SK-N-MC (cell line): ENCODE measurements at regions not wholly inside any gene's neighbourhood (a gene's known extent, or its start where the extent isn't known, plus 50 kb on each side); places are given as distances from the start of the nearest gene placed in this dataset.

Experiments used
- DNase-seq: peaks from one replicate; pipeline ENCODE4 v3.0.0-alpha.2; 2011; ENCODE audit warnings: low read depth, low spot score
- H3K27ac ChIP-seq: fragments of 200-600 bp; sonication (generic); 2 replicates; pipeline ENCODE4 v1.5.1; 2016; ENCODE audit warnings: mixed run types
- H3K36me3 ChIP-seq: fragments of 200-600 bp; sonication (generic); 2 replicates; pipeline ENCODE4 v1.6.1; 2017; ENCODE audit warnings: antibody characterized with exemption, low read length, mixed read lengths; ENCODE audit not compliant: insufficient read depth
- H3K4me3 ChIP-seq: fragments of 200-600 bp; sonication (generic); 2 replicates; pipeline ENCODE4 v1.5.1; 2016
- H3K9ac ChIP-seq: fragments of 200-600 bp; sonication (generic); 2 replicates; pipeline ENCODE4 v1.8.0; 2017; ENCODE audit warnings: mixed run types, mixed read lengths; ENCODE audit not compliant: insufficient read length
- H3K9me3 ChIP-seq: fragments of 200-600 bp; sonication (generic); 2 replicates; pipeline ENCODE4 v1.6.1; 2017; ENCODE audit warnings: low read depth, mild to moderate bottlenecking, antibody characterized with exemption, low read length, moderate library complexity, mixed read lengths
- EZH2 ChIP-seq: fragments of 200-600 bp; sonication (generic); IDR thresholded peaks from one replicate; pipeline ENCODE4 v1.6.1; 2017; ENCODE audit warnings: antibody characterized with exemption
- FOXP2 ChIP-seq: optimal IDR thresholded peaks from 2 replicates; pipeline ENCODE3; 2011; ENCODE audit warnings: mild to moderate bottlenecking, moderate library complexity; ENCODE audit not compliant: insufficient read depth; ENCODE audit errors: extremely low read length, control extremely low read depth
- POLR2AphosphoS5 ChIP-seq: IDR thresholded peaks from 2 replicates; pipeline ENCODE4 v1.6.1; 2012; ENCODE audit warnings: mild to moderate bottlenecking, low read depth, low read length, borderline replicate concordance

DNA sequence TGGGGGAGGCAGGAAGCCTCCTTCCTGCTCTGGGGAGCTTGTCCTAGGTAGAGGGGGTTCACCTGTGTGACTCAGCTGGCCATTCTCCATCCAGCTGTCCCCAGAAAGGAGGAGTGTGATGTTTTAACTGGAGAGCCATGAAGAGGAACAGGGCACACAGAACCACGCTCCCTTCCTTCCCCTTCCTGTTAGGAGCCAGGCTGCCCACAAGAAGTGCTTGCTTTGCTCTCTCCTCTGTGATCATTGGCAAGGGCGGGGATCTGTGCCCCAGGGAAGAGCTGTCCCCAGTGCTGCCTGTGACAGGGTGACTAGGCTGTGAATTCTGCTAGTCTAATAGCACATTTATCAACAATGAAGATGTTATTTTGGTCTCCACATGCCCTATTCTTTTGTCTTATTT, 169.6 kb upstream of the GATB start:
- TF ChIP-seq POLR2AphosphoS5 (no peak), EZH2 (no peak), FOXP2 (no peak)

DNA sequence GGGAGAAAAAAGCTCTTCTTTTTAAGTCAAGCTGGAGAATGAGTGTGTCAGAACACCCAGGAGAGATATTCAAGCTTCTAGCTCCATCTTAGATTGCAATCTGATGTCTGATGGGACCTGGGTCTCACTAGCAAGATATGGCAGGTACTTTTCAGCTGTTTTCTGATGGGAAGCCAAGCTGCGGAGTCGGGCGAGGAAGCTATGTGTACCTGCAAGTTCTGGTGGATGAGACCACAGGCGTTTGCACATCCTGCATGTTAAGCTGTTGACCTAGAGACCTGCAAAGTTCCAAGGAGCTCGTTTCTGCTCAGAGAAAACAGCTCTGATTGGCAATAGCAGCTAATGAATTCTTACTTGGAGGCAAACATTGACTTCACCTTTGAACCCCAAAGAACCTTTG, 167.3 kb upstream of the GATB start:
- Histone ChIP-seq H3K36me3 (no peaks in the 10 kb centered on the region), H3K27ac (no peak overlapping the region), H3K9ac (no peak overlapping the region), H3K4me3 (no peak overlapping the region), H3K9me3 (no peaks in the 10 kb centered on the region)
- no peak for DNase-seq
- no peak for TF ChIP-seq EZH2
- TF ChIP-seq POLR2AphosphoS5 = no peak
- TF ChIP-seq FOXP2 = no peak

More for the DNA sequence above, 169.6 kb upstream of the GATB start:
- Histone ChIP-seq H3K27ac (no peak overlapping the region), H3K4me3 (no peak overlapping the region), H3K36me3 (no peaks in the 10 kb centered on the region), H3K9ac (no peak overlapping the region), H3K9me3 (no peaks in the 10 kb centered on the region)
- DNase-seq = no peak

DNA sequence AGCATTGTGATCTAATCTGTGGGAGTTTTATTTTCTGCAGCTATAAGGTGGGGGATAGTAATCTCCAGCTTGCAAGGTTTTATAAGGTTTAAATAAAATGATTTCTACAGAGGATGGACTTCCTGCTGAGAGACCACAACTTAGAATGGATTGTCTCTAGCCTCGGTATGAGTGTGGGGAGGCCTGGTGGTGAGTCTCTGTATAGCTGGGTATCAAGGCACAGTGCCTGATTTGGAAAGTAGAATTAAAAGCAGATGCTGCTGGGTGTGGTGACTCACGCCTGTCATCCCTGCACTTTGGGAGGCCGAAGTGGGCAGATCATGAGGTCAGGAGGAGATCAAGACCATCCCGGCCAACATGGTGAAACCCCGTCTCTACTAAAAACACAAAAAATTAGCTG, 162.0 kb upstream of the GATB start:
- DNase-seq = no peak
- TF ChIP-seq EZH2 (no peak), FOXP2 (no peak), POLR2AphosphoS5 (no peak)
- Histone ChIP-seq H3K9me3 (no peaks in the 10 kb centered on the region), H3K4me3 (no peak overlapping the region), H3K9ac (no peak overlapping the region), H3K36me3 (no peaks in the 10 kb centered on the region), H3K27ac (no peak overlapping the region)

DNA sequence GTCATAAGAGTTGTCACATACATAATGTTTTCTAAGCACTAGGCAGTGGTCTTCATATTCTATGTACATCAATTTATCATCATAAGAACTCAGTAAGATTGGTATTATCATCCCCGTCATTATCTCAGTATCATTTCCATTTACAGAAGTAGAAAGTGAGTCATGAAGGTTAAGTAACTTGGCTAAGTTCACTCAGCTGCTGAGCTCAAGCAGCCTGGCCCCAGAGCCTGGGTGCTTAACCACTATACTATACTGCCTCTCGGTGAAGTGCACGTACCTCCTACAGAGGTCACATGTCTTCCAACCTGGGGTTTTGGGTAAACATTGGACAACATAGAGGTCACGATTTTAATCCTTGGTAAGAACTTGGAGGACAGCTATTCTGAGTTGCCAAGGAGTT, 161.5 kb upstream of the GATB start:
- Histone ChIP-seq H3K9me3 (no peaks in the 10 kb centered on the region), H3K27ac (no peak overlapping the region), H3K36me3 (no peaks in the 10 kb centered on the region), H3K4me3 (no peak overlapping the region), H3K9ac (no peak overlapping the region)
- TF ChIP-seq EZH2 (no peak), POLR2AphosphoS5 (no peak), FOXP2 (no peak)
- DNase-seq = no peak

DNA sequence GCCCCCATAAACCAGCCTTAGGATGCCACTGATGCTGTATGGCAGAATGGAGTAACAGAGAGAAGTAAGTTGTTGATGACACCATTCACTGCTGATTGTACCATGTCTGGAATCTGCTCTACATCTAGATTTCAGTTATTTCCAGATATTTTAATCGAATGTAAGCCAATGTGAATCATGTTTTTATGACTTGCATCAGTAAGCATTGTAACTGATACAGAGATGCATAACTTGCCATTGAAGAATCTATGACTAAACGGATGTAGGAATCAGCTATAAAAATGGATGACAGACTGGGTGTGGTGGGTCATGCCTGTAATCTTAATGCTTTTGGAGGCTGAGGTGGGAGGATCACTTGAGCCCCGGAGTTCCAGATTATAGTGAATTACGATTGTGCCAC, 161.0 kb upstream of the GATB start:
- no peak for TF ChIP-seq FOXP2
- TF ChIP-seq EZH2 = no peak
- no peak for TF ChIP-seq POLR2AphosphoS5
- no peak overlapping the region for H3K9ac ChIP-seq
- no peak overlapping the region for H3K27ac ChIP-seq
- DNase-seq = no peak
- no peaks in the 10 kb centered on the region for H3K9me3 ChIP-seq
- H3K4me3 ChIP-seq = no peak overlapping the region
- no peaks in the 10 kb centered on the region for H3K36me3 ChIP-seq

DNA sequence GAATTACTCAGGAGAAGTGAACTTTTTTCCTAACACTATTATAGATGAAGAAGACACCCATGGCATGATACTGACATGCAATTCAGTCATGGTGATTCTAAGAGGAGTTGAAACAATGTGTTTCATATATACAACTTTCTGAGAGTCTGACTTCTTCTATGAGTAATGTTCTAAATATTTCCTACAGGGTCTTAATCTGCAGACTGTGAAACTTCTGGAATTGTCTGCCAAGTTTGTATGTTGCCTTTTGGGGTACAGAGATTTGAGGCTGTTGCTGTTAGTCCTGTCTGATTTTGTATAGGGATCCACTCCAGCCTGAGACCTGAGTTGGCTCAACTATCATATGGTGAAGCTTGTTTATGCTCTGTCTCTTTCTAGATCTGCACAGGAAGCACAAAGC, 160.6 kb upstream of the GATB start:
- TF ChIP-seq EZH2 = no peak
- TF ChIP-seq POLR2AphosphoS5 = no peak
- TF ChIP-seq FOXP2 = no peak
- no peak for DNase-seq
- Histone ChIP-seq H3K36me3 (no peaks in the 10 kb centered on the region), H3K9ac (no peak overlapping the region), H3K4me3 (no peak overlapping the region), H3K9me3 (no peaks in the 10 kb centered on the region), H3K27ac (no peak overlapping the region)

DNA sequence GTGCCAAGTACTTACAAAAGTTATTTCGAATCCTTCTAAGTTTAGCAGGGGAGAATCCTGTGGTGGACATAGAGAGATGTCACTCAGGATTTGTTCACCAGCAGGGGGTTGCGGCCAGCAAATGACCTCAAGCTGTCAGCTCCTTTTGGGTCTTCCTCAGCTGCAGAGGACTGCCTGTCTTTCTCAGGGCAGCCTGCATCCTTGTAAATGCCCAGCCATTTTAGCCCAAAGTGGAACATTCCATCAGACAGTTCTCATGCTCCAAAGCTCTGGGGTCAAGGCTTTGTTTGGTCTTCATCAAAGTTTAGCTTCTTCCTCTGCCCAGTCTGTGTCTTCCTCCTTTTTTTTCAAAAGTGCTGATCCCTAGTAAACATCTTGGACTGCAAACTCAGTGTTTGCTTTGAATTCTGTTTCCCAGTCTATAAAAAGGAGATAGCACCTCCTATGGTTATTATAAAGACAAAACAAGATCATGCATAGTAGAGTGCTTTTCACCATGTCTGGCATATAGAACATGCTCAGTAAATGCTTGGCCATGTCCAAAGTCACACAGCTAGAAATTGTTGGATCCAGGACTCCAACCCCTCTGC, 156.4 kb upstream of the GATB start:
- no peak overlapping the region for H3K9ac ChIP-seq
- no peaks in the 10 kb centered on the region for H3K36me3 ChIP-seq
- H3K27ac ChIP-seq = no peak overlapping the region
- no peak for TF ChIP-seq FOXP2
- no peak for TF ChIP-seq POLR2AphosphoS5
- no peak for TF ChIP-seq EZH2
- no peaks in the 10 kb centered on the region for H3K9me3 ChIP-seq
- H3K4me3 ChIP-seq = no peak overlapping the region
- DNase-seq = no peak

DNA sequence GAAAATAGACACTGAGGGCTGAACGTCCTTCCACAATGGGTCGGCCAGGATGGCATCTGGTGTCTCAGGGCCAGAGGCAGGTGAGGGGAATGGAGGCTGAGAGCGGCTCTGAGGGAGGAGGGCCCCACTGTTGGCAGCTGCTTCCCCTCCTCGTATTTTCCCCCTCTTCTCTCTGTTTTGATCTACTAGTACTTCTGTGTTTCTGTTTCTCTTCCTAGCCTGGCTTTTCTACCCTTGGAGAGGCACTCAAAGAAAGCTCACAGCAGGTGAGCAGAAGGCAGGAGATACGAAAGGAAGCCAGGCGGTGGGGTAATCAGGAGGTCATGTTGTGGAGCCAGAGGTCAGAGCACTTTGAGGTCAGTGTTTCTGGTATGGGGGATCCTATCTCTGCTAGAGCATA, 151.8 kb upstream of the GATB start:
- H3K36me3 ChIP-seq = no peaks in the 10 kb centered on the region
- H3K9ac ChIP-seq = no peak overlapping the region
- DNase-seq = no peak
- no peak overlapping the region for H3K4me3 ChIP-seq
- no peak overlapping the region for H3K27ac ChIP-seq
- no peaks in the 10 kb centered on the region for H3K9me3 ChIP-seq
- no peak for TF ChIP-seq EZH2
- TF ChIP-seq POLR2AphosphoS5 = no peak
- no peak for TF ChIP-seq FOXP2

DNA sequence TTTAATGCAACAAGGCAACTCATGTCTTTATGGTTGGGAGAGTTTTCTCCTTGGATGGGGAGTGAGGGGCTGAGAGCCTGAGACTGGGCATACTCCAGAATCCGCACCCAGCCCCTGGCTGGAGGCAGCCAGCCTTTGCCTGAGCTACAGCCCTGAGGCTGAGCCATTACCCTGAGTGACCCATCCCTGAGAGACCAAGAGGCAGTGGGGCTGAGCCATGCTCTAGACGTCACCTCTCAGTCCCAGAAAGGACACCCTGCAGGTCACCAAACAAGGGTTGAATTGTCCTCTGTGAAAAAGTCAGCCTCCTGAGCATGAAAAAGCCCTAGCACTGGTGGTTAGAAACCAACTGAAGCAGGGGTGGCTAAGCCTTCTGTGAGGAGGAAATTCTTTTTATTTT, 151.2 kb upstream of the GATB start:
- TF ChIP-seq POLR2AphosphoS5 = no peak
- no peak for TF ChIP-seq FOXP2
- TF ChIP-seq EZH2 = no peak
- no peak for DNase-seq
- H3K9me3 ChIP-seq = no peaks in the 10 kb centered on the region
- no peak overlapping the region for H3K9ac ChIP-seq
- H3K4me3 ChIP-seq = no peak overlapping the region
- no peaks in the 10 kb centered on the region for H3K36me3 ChIP-seq
- H3K27ac ChIP-seq = no peak overlapping the region
